Activated CD4-positive, alpha-beta memory T cell treated with anti-CD3 and anti-CD28 coated beads for 36 hours (primary cell): ENCODE measurements at regions not wholly inside any gene's neighbourhood (a gene's known extent, or its start where the extent isn't known, plus 50 kb on each side); places are given as distances from the start of the nearest gene placed in this dataset.

Source experiments
- CTCF ChIA-PET: fragments of 350-600 bp; sonication (Branson Sonifier 250); formaldehyde crosslinking; loops from one replicate; lab custom pipeline; 2021; ENCODE audit warnings: antibody characterized with exemption, inconsistent platforms; lab: Charles Lee
- POLR2A ChIA-PET: fragments of 350-600 bp; sonication (Branson Sonifier 250); formaldehyde crosslinking; loops from one replicate; lab custom pipeline; 2021; ENCODE audit warnings: antibody characterized with exemption; lab: Charles Lee
- DNase-seq: peaks from one replicate; pipeline ENCODE4 v3.0.0-alpha.2; 2020
- H3K27ac Mint-ChIP-seq: one replicate; pipeline ENCODE4 v1.8.0; 2021; ENCODE audit warnings: mixed read lengths
- H3K27me3 Mint-ChIP-seq: one replicate; pipeline ENCODE4 v1.8.0; 2021; ENCODE audit warnings: mixed read lengths
- H3K36me3 Mint-ChIP-seq: one replicate; pipeline ENCODE4 v1.8.0; 2021; ENCODE audit warnings: mixed read lengths
- H3K4me1 Mint-ChIP-seq: one replicate; pipeline ENCODE4 v1.8.0; 2021; ENCODE audit warnings: low read depth, mixed read lengths
- H3K4me3 Mint-ChIP-seq: one replicate; pipeline ENCODE4 v1.8.0; 2021; ENCODE audit warnings: mild to moderate bottlenecking, mixed read lengths
- H3K9me3 Mint-ChIP-seq: one replicate; pipeline ENCODE4 v1.8.0; 2021; ENCODE audit warnings: mixed read lengths
- intact Hi-C: fragments of 100-400 bp; cut with micrococcal nuclease; formaldehyde crosslinking; loops from one replicate; pipeline ENCODE4 v1.15.1; 2023

DNA sequence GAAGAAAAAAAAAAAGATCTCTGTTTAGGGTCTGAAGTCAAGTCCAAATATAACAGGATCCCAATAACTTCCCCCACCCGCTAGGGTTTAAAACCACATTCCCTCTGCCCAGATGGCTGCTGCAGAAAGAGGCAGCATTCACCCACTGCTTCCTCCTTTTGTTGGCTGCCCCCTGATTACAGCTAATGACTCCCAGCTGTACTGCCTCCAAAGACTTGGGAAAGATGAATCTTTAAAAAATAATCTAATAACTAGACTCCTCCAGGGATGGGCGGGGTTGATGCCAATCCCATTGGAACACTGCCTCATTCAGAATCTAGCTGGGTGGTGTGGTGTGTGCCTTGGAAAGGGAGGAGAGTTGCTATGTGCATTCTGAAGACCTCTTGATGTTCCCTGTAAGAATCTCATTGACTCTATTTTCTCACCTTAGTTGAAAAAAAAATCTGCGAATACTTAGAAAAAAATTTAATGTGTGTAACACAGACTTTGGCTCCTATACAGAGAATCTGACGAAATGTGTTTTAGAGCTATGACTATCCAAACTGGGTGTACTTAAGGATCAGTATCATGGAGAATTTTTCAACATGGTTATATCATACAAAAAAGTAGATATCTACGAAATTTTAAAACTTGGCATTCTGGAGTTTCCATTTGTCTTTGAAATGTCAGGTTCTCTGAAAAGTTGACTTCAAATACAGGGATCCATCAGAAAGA, 174.0 kb downstream of the RNF144B start:
- Mint-ChIP-seq H3K36me3 (no peaks in the 10 kb centered on the region), H3K27me3 (peaks cover 4% of the 10 kb centered on the region), H3K9me3 (no peaks in the 10 kb centered on the region), H3K4me3 (no peak overlapping the region), H3K27ac (no peak overlapping the region), H3K4me1 (no peaks in the 10 kb centered on the region)
- no peak for DNase-seq
- CTCF ChIA-PET: interaction anchor here (0.6 kb wide), 1 partner anchor 302 kb away, joined by 3 read pairs; no protein-coding TSS in a partner anchor
- POLR2A ChIA-PET: no interaction called here
- intact Hi-C loops: no loop called here

DNA sequence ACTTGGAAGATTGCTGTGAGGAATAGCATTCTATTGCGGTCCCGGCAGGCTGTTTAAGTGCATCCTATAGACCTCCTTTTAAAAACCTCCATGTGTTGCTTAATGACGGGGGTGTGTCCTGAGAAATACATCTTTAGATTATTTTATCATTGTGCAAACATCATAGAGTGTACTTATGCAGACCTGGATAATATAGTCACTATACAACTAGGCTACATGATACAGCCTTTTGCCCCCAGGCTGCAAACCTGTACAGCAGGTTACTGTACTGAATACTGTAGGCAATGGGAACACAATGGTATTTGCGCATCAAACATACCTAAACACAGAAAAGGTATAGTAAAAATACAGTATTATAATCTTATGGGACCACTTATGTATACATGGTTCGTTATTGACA, 175.6 kb downstream of the RNF144B start:
- no peak overlapping the region for H3K4me3 Mint-ChIP-seq
- POLR2A ChIA-PET: no interaction called here
- DNase-seq: no peak
- no peak overlapping the region for H3K27ac Mint-ChIP-seq
- H3K27me3 Mint-ChIP-seq: peaks cover 3% of the 10 kb centered on the region
- CTCF ChIA-PET: no interaction called here
- no peaks in the 10 kb centered on the region for H3K4me1 Mint-ChIP-seq
- H3K9me3 Mint-ChIP-seq: no peaks in the 10 kb centered on the region
- intact Hi-C loops: no loop called here
- no peaks in the 10 kb centered on the region for H3K36me3 Mint-ChIP-seq

DNA sequence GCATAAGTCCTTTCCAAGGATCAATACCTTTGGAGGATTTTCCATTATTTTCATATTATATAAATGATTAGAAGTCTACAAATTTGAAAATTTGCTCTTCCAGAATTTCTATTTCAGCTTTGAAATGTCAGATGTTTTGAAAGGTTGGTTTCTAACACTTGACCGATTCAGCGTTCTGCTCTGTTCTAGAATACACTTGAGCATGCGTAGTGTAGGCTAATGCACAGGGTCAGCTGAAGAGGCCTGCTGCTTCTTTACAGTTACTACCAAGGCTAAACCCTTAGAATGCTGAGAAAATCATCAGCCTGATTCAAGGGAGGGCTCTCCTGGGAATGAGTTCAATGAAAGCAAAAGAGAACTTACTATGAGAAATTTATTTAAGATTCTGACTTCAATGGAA, 177.6 kb downstream of the RNF144B start:
- Mint-ChIP-seq H3K27ac (no peak overlapping the region), H3K9me3 (no peaks in the 10 kb centered on the region), H3K27me3 (peaks cover 12% of the 10 kb centered on the region), H3K4me1 (no peaks in the 10 kb centered on the region), H3K36me3 (no peaks in the 10 kb centered on the region), H3K4me3 (no peak overlapping the region)
- DNase-seq: no peak
- ChIA-PET POLR2A (no interaction called here), CTCF (interaction anchor here (0.8 kb wide), 1 partner anchor 31 kb away, joined by 3 read pairs; no protein-coding TSS in a partner anchor)
- intact Hi-C loops: no loop called here

DNA sequence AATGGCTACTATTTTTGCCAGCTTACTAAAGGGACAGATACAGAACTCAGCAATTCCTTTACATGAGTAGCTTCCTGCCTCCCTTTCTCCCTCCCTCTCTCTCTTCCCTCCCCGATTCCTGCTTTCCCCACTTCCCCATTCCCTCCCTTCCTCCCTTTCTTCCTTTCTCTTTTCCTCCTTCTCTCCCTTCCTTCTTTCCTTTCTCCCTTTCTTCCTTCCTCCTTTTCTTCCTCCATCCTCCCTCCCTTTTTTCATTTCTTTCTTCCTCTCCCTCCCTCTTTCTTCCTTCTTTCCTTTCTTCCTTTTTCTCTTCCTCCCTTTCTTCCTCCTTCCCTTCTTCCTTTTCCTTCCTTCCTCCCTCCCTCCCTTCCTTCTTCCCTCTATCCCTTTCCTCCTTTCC, 178.1 kb downstream of the RNF144B start:
- H3K4me3 Mint-ChIP-seq: no peak overlapping the region
- no peak overlapping the region for H3K27ac Mint-ChIP-seq

DNA sequence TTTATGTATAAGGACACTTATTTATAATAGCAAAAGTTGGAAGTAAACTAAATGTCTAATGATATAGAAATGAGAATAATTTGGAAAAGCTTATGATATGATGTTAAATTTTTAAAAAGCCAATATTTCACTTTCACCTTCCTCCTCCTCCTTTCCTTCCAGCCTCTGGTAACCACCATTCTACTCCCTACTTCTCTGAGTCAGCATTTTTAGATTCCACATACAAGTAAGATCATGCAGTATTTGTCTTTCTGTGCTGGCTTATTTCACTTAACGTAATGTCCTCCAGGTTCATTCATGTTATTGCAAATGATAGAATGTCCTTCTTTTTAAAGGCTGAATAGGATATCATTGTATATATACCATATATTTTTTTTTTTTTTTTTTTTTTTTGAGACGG, 180.2 kb downstream of the RNF144B start:
- H3K36me3 Mint-ChIP-seq: no peaks in the 10 kb centered on the region
- no peak overlapping the region for H3K4me3 Mint-ChIP-seq
- H3K27me3 Mint-ChIP-seq: peaks cover 13% of the 10 kb centered on the region
- H3K4me1 Mint-ChIP-seq: no peaks in the 10 kb centered on the region
- intact Hi-C loops: no loop called here
- no peak overlapping the region for H3K27ac Mint-ChIP-seq
- POLR2A ChIA-PET: no interaction called here
- no peak for DNase-seq
- CTCF ChIA-PET: no interaction called here
- no peaks in the 10 kb centered on the region for H3K9me3 Mint-ChIP-seq

More for the DNA sequence above, 178.1 kb downstream of the RNF144B start:
- DNase-seq: no peak
- H3K9me3 Mint-ChIP-seq: no peaks in the 10 kb centered on the region
- no peaks in the 10 kb centered on the region for H3K4me1 Mint-ChIP-seq
- ChIA-PET POLR2A (no interaction called here), CTCF (interaction anchor here (0.8 kb wide), 1 partner anchor 31 kb away, joined by 3 read pairs; no protein-coding TSS in a partner anchor)
- no peaks in the 10 kb centered on the region for H3K36me3 Mint-ChIP-seq
- intact Hi-C loops: no loop called here
- peaks cover 12% of the 10 kb centered on the region for H3K27me3 Mint-ChIP-seq

DNA sequence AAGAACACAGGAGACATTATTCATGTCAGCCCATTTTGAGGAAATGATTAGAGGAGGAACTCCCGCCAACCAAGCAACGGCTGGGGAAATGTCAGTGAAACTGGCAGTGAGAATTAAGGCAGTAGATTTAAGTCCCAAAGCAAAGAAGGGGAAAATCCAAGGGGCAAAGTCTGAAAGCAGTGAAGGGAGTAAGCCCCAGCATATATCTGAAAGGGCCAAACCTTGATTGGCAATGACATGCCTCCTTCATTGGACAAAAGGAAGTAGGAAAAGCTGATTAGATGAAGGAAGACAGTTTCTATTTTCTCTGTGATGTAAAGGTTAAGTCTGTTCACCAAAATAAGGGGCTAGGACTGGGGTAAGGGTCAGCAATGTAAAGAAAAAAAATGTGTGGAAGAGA, 190.3 kb downstream of the RNF144B start:
- ChIA-PET POLR2A (no interaction called here), CTCF (no interaction called here)
- Mint-ChIP-seq H3K4me1 (no peaks in the 10 kb centered on the region), H3K4me3 (no peak overlapping the region), H3K36me3 (no peaks in the 10 kb centered on the region), H3K27ac (no peak overlapping the region), H3K27me3 (peaks cover 16% of the 10 kb centered on the region), H3K9me3 (no peaks in the 10 kb centered on the region)
- no peak for DNase-seq
- intact Hi-C loops: no loop called here

DNA sequence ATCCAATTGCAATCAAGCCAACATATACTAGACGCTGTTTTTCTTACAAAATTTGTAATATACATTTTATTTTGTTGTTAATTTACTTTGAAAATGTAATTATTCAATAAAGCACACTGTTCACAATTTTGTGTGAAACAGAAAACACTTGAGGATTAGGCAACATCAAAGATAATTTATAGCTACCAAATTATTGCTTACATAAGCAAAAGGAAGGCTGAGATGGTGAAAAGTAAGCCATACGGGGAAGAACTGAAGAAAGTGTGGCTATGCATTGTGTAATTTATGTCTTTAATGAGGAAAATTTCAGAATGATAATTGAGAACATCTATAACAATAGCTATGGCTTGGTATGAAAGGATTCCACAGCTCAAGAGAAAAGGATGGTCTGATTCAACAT, 192.0 kb downstream of the RNF144B start:
- intact Hi-C loops: no loop called here
- Mint-ChIP-seq H3K27ac (no peak overlapping the region), H3K4me3 (no peak overlapping the region), H3K27me3 (peaks cover 16% of the 10 kb centered on the region), H3K9me3 (no peaks in the 10 kb centered on the region), H3K36me3 (no peaks in the 10 kb centered on the region), H3K4me1 (no peaks in the 10 kb centered on the region)
- DNase-seq: no peak
- POLR2A ChIA-PET: no interaction called here
- CTCF ChIA-PET: no interaction called here

GRCh38 chr6:18579869-18580268, 192.7 kb downstream of the RNF144B start:
- no peak for DNase-seq
- Mint-ChIP-seq H3K9me3 (no peaks in the 10 kb centered on the region), H3K4me1 (no peaks in the 10 kb centered on the region), H3K4me3 (no peak overlapping the region), H3K27me3 (peaks cover 14% of the 10 kb centered on the region), H3K36me3 (no peaks in the 10 kb centered on the region), H3K27ac (no peak overlapping the region)
- ChIA-PET POLR2A (no interaction called here), CTCF (no interaction called here)
- intact Hi-C loops: no loop called here

- intact Hi-C loops: no loop called here
- no peak for DNase-seq
- Mint-ChIP-seq H3K9me3 (no peaks in the 10 kb centered on the region), H3K4me1 (no peaks in the 10 kb centered on the region), H3K4me3 (no peak overlapping the region), H3K36me3 (no peaks in the 10 kb centered on the region), H3K27me3 (peaks cover 3% of the 10 kb centered on the region), H3K27ac (no peak overlapping the region)
- CTCF ChIA-PET: interaction anchor here (1.0 kb wide), 1 partner anchor 12 kb away, joined by 3 read pairs; no protein-coding TSS in a partner anchor
- POLR2A ChIA-PET: no interaction called here
Observed at GRCh38 chr6:18584372-18584771, 197.2 kb downstream of the RNF144B start.

DNA sequence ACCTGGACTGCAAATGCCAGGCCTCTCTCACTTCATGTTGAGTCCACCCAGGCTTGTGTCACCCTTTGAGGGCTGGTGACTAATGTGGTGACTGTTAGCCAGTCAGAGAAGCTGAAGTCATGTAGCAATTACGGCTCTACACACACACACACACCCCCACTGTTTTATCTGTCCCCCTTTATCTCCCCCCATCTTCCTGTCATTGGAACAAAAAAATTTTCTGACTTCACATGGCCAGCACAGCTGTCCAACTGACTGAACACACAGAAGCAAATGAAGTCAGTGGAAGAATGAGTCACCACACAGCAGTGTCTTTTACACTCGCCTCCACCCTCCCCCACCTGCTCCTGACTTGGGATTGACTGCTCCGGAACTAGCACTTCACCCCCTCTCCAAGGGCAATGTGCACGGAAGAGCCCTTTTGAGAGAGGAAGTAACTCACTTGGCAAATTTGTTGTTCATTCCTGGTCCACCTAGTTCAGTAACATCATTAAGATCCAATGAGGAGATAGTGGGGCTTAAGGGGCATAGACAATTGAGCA, 198.0 kb downstream of the RNF144B start:
- intact Hi-C loops: no loop called here
- H3K4me1 Mint-ChIP-seq: no peaks in the 10 kb centered on the region
- H3K9me3 Mint-ChIP-seq: no peaks in the 10 kb centered on the region
- no peak for DNase-seq
- ChIA-PET POLR2A (no interaction called here), CTCF (no interaction called here)
- peaks cover 3% of the 10 kb centered on the region for H3K27me3 Mint-ChIP-seq
- H3K27ac Mint-ChIP-seq: no peak overlapping the region
- no peaks in the 10 kb centered on the region for H3K36me3 Mint-ChIP-seq
- H3K4me3 Mint-ChIP-seq: no peak overlapping the region

DNA sequence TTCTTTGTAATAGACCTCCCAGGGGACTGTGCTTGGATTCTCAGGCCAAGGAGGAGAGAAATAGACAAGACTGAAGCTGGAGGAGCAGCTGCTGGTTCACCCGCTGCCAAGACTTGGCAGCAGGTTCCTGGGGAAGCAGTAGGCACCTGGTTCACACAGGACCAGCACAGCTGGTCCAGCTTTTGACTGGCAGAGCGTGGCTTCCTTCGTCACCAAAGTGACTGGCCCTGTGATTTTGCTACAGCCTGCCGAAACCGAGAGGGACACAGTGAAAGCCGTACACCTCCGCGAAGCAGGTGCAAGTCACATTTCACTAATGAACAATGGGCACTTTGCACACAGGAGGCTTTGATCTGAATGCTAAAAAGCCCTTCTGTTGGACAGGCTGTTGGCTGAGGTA, 199.0 kb downstream of the RNF144B start:
- H3K27ac Mint-ChIP-seq: no peak overlapping the region
- DNase-seq: no peak
- no peaks in the 10 kb centered on the region for H3K9me3 Mint-ChIP-seq
- H3K27me3 Mint-ChIP-seq: peaks cover 3% of the 10 kb centered on the region
- no peaks in the 10 kb centered on the region for H3K4me1 Mint-ChIP-seq
- ChIA-PET POLR2A (no interaction called here), CTCF (no interaction called here)
- intact Hi-C loops: no loop called here
- H3K36me3 Mint-ChIP-seq: no peaks in the 10 kb centered on the region
- no peak overlapping the region for H3K4me3 Mint-ChIP-seq

DNA sequence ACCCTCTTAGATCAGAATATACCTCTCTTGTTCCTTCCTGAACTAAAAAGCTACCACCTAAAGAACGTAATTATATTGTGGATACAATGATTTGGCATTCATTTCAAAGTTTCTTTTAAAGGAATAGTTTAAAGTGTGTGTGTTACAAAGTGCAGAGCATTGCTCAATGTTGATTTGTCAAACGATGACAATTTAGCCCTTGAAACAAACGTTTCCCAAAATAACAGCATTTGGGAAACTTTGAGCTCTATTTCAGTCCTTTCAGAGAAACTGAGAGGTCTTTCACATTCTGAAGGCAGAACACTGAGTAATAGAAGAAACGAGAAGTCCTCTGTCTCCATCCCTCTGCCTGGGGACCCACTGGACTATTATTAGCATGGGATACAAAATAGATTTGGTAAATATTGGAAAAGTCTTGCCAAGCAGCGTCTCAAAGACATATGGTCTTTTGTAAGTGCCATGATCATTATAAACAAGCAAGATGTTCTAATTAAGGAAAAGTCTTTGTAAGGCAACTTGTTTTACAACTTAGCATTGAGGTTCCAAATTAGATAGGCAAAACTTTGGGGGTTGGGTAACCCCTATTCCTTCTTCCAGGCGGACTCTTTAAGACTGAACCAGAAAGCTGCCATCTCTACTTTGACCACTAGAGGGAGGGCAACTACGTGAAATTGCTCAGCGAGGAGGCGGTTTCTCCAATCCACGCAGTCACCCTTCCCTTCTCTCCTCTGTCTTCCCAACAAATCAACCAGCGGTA, 208.8 kb downstream of the RNF144B start:
- no peaks in the 10 kb centered on the region for H3K4me1 Mint-ChIP-seq
- intact Hi-C loops: loop anchor here (5.0 kb wide), 1 partner anchor 226 kb away; no protein-coding TSS in a partner anchor
- ChIA-PET CTCF (interaction anchor here (0.9 to 2.1 kb wide), 11 partner anchors 11 to 615 kb away, joined by 3 to 5 read pairs (median 4); no protein-coding TSS in a partner anchor), POLR2A (no interaction called here)
- H3K9me3 Mint-ChIP-seq: no peaks in the 10 kb centered on the region
- no peak overlapping the region for H3K4me3 Mint-ChIP-seq
- peak; percentile 40 for DNase-seq
- no peak overlapping the region for H3K27ac Mint-ChIP-seq
- peaks cover 1% of the 10 kb centered on the region for H3K27me3 Mint-ChIP-seq
- no peaks in the 10 kb centered on the region for H3K36me3 Mint-ChIP-seq
